A172 (cell line): ENCODE measurements at regions not wholly inside any gene's neighbourhood (a gene's known extent, or its start where the extent isn't known, plus 50 kb on each side); places are given as distances from the start of the nearest gene placed in this dataset.

ENCODE experiments used
- DNase-seq: peaks from one replicate; pipeline ENCODE4 v3.0.0-alpha.2; 2015; ENCODE audit warnings: low spot score

GRCh38 chr6:6840831-6841291, 252.3 kb downstream of the LY86 start:
- no peak for DNase-seq

DNA sequence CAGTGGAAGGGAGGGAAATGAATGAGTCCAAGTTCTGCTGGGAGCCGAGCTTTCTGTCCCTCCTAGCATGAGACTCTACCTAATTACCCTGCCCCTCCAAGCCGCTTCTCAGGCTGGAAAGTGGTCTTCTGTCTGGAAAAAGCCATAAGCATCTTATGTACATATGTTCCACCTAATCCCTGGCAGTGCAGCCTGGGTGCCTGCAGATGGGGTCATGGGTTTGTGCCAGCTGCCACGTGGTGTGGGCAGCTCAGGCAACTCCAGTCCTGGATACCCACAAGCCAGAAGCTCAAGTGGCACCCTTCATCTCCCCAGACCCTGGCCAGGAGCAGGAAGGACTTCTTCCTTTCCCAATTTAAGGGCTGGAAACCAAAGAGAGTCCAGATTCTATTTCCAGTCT, 253.1 kb downstream of the LY86 start:
- no peak for DNase-seq

GRCh38 chr6:6842291-6842690, 253.8 kb downstream of the LY86 start:
- no peak for DNase-seq

GRCh38 chr6:6843057-6843627, 254.6 kb downstream of the LY86 start:
- DNase-seq = peak; percentile 55

GRCh38 chr6:6843777-6844176, 255.3 kb downstream of the LY86 start:
- no peak for DNase-seq

- DNase-seq = no peak
These were observed 256.0 kb downstream of the LY86 start for GRCh38 chr6:6844530-6844929.

GRCh38 chr6:6845603-6846002, 257.1 kb downstream of the LY86 start:
- no peak for DNase-seq

DNA sequence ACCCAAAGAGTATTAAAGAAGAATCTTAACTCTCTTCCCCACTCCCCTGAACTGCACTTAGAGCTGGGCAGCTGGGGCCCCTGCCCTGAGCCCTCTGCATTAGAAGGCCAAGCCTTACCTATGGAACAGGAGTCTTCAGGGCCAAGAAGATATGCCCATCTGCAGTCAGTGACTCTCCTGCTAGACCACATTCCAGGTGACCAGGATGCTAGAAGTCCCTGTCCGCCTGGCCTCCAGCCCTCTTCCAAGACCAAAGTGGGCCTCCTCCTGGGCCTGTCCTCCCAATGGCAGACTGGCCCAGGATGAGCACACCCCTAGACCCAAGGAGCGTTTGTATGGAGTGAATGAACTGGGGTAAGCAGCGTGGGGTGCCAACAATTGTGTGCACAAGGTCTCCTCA, 259.1 kb downstream of the LY86 start:
- no peak for DNase-seq

- peak; percentile 98 for DNase-seq
These were observed 256.5 kb upstream of the RREB1 start for GRCh38 chr6:6851059-6851948.

GRCh38 chr6:6851949-6852261, 255.9 kb upstream of the RREB1 start:
- no peak for DNase-seq

- peak; percentile 21 for DNase-seq
These were observed 250.9 kb upstream of the RREB1 start for GRCh38 chr6:6856538-6857523.

GRCh38 chr6:6857528-6857927, 250.2 kb upstream of the RREB1 start:
- no peak for DNase-seq

DNA sequence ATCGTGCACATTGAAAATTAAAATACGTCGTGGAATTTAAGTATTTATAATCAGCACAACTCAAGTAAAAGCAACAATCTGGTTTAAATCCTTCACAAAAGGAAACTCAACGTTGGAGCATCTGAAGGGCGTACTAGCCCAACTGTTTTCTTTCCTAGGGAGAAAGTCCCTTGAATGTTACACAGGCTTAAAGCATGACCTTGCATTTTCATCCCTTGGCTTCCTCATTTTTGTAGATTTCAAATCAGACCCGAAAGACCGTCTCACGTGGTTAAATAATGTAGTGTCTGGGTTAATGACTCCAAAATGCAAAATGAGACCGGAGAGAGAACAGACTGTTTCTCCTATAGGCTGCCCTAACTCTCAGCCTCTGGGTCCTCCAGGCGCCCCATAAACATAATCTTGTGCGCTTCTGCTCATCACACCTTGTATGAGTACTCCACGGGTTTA, 249.2 kb upstream of the RREB1 start:
- no peak for DNase-seq

DNA sequence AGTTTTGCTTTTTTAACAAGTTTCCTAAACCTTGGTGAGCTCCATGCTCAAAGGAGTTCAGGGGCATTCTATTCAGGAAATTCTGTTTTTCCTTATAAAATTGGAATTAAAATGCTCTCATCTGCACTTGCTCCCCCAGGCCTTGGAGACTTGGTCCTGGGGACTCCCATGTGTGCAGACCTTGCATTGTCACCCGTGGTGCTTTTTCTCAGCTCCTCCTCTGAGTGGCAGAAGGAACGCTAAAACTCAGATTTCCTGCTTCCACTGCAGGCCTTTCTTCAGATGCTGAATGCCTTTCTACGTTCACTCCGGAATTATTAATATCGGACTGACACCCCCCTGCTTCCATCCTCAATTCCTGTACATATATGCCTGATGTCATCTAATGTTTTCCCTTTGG, 248.7 kb upstream of the RREB1 start:
- DNase-seq = no peak

GRCh38 chr6:6859722-6860121, 248.0 kb upstream of the RREB1 start:
- no peak for DNase-seq

DNA sequence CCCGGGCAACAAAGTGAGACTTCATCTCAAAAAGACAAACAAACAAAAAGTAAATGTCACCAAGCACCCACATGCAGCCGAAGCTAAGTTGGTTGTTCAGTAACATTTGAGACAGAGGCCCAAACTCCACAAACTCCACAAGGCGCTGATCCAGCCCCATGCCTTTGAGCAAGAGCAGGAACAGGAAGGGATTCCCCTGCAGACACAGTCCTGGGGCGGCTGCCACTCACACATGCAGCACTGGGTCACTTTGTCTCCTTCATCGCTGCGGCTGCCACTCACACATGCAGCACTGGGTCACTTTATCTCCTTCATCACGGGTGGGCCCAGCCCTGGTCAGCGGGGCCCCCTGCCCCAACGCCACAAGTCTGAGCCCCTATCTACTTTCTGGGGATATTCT, 246.9 kb upstream of the RREB1 start:
- DNase-seq = no peak

DNA sequence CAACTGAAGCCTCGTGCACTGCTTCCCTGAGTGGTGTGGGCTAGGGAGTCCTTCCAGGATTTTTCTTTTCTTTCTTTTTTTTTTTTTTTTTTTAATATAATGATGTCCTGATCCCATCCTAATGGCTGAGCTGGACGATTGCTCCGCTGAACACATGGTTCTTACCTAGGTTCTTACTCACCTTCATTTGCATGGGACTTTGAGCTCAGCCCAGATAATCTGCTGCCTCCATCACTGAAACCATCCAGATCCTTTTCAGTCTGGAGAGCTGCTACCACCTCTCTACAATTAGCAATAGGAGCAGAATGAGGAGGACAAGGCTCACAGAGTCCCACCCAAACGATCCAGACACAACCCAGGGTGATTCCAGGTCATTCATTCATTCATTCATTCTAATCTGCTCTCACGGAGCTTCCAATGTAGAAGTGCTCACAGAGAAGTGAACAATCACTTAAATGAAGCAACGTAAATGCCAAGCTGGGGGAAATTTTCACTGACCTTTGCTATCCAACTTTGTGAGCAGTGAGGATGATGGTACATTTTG, 246.3 kb upstream of the RREB1 start:
- DNase-seq = no peak

- DNase-seq = no peak
These were observed 245.8 kb upstream of the RREB1 start for GRCh38 chr6:6861995-6862394.

- no peak for DNase-seq
These were observed 243.7 kb upstream of the RREB1 start for GRCh38 chr6:6863970-6864639.

DNA sequence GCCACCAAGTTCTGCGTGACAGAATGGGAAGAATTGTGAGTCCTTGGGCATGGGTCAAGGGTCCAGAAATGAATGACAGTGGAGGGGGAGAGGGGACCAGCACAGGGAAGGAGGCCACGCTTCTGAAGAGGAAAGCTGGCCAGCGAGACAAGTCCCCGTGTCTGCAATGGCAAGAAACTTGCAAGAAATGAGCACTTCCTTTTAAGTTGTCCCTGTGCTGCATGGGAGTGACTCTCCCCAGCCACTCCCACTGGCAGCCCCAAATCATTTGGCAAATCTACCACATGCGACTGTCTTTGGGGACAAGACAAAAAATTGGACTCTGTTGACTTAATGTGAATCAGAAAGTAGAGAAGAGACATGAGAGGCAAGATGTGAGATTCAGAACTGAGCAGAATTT, 242.2 kb upstream of the RREB1 start:
- no peak for DNase-seq

DNA sequence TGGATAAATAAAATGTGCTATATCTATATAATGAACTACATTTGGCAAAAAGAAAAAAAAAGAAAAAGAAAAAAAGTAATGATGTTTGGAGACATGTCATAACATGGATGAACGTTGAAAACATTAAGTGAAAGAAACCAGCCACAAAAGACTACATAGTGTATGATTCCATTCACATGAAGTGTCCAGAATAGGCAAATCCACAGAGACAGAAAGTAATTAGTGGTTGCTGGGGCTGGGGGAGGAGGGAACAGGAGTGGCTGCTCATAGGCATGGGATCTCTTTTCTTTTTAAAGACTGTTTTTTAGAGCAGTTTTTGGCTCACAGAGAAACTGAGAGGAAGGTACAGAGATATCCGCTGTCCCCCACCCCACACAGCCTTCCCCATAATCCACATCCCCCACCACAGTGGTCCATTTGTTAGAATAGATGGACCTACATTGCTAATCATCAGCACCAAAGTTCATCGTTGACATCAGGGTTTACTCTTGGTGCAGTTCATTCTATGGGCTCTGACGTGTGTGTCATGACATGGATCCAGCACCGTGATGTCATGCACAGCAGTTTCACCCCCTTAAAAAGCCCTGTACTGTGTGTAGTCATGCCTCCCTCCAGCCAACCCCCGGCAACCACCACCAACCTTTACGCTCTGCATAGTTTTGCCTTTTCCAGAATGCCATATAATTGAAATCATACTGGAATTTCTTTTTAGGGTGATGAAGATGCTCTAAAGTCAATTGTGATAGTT, 240.9 kb upstream of the RREB1 start:
- DNase-seq = no peak
